HG03575 (cell line): ENCODE measurements at regions not wholly inside any gene's neighbourhood (a gene's known extent, or its start where the extent isn't known, plus 50 kb on each side); places are given as distances from the start of the nearest gene placed in this dataset.
"Not testable (repeated sequence)": the region's sequence is repeated elsewhere in the genome, so short reads cannot be mapped to it uniquely, and the experiment has no call there.

ENCODE experiments used
- ATAC-seq: cut with Tn5 transposase; IDR thresholded peaks from one replicate; pipeline ENCODE4 v1.9.1; 2021; ENCODE audit not compliant: unreplicated experiment, insufficient number of reproducible peaks, low FRiP score; ENCODE audit errors: extremely low read depth

- no peak for ATAC-seq
Measured at GRCh38 chr12:24544368-24544767, 404.5 kb downstream of the BCAT1 start.

GRCh38 chr12:24541193-24541871, 407.6 kb downstream of the BCAT1 start:
- ATAC-seq: no peak

- ATAC-seq: no peak
Measured at GRCh38 chr12:24539646-24540045, 409.3 kb downstream of the BCAT1 start.

GRCh38 chr12:24537083-24537860, 411.6 kb downstream of the BCAT1 start:
- no peak for ATAC-seq

- no peak for ATAC-seq
Measured at GRCh38 chr12:24535334-24536069, 413.4 kb downstream of the BCAT1 start.

- ATAC-seq: no peak
Measured at GRCh38 chr12:24534622-24535021, 414.3 kb downstream of the BCAT1 start.

GRCh38 chr12:24533716-24534352, 415.1 kb downstream of the BCAT1 start:
- ATAC-seq: no peak

GRCh38 chr12:24530689-24531088, 418.2 kb downstream of the BCAT1 start:
- ATAC-seq: no peak

GRCh38 chr12:24527102-24527501, 421.8 kb downstream of the BCAT1 start:
- no peak for ATAC-seq

GRCh38 chr12:24522736-24523135, 426.2 kb downstream of the BCAT1 start:
- ATAC-seq: no peak

GRCh38 chr12:24519759-24520158, 429.1 kb downstream of the BCAT1 start:
- ATAC-seq: no peak

- ATAC-seq: no peak
Measured at GRCh38 chr12:24517000-24517399, 431.9 kb downstream of the BCAT1 start.

GRCh38 chr12:24510581-24511125, 438.2 kb downstream of the BCAT1 start:
- ATAC-seq: no peak

GRCh38 chr12:24507827-24508226, 441.1 kb downstream of the BCAT1 start:
- ATAC-seq: no peak

- ATAC-seq: no peak
Measured at GRCh38 chr12:24505366-24506015, 443.4 kb downstream of the BCAT1 start.

GRCh38 chr12:24503477-24503876, 445.4 kb downstream of the BCAT1 start:
- ATAC-seq: not testable (repeated sequence)

- no peak for ATAC-seq
Measured at GRCh38 chr12:24500831-24501230, 448.1 kb downstream of the BCAT1 start.

- no peak for ATAC-seq
Measured at GRCh38 chr12:24500421-24500820, 448.5 kb downstream of the BCAT1 start.
